ENCODE measurements at regions not wholly inside any gene's neighbourhood (a gene's known extent, or its start where the extent isn't known, plus 50 kb on each side); places are given as distances from the start of the nearest gene placed in this dataset.
"Not testable (repeated sequence)": the region's sequence is repeated elsewhere in the genome, so short reads cannot be mapped to it uniquely, and the experiment has no call there.

GRCh38 chr12:97075934-97076630, 169.0 kb downstream of the NEDD1 start (continued):
- TF ChIP-seq ZSCAN18 (tag by site-specific recombination; IDR thresholded peaks at IDR 0.05) (no peak), ZNF610 (tag by site-specific recombination; IDR thresholded peaks at IDR 0.05; ENCODE audit: borderline replicate concordance) (no peak), KLF1 (tag by site-specific recombination; IDR thresholded peaks at IDR 0.05) (no peak), SCRT2 (tag by site-specific recombination; IDR thresholded peaks at IDR 0.05) (no peak)

- CTCF ChIA-PET, result interaction anchor here (0.6 kb wide), 1 partner anchor 35 kb away, joined by 5 read pairs; no protein-coding TSS in a partner anchor
Observed at GRCh38 chr12:97076912-97077311, 169.9 kb downstream of the NEDD1 start.

GRCh38 chr12:97082029-97082428, 175.0 kb downstream of the NEDD1 start:
- ChIA-PET POLR2A (no interaction called here), CTCF (interaction anchor here (0.6 kb wide), 1 partner anchor 1621 kb away, joined by 4 read pairs; no protein-coding TSS in a partner anchor)
- Histone ChIP-seq H3K36me3 (ENCODE audit: control insufficient read depth in 2 of 2, insufficient read depth in 1 of 2, low read length in 2 of 2) (no peaks in the 10 kb centered on the region), H3K4me3 (ENCODE audit: low read depth, low read length) (no peak overlapping the region), H3K27ac (ENCODE audit: extremely low read depth, low read depth, low read length) (no peak overlapping the region), H3K4me1 (ENCODE audit: control insufficient read depth, insufficient read depth, low read length) (no peaks in the 10 kb centered on the region), H3K9me3 (ENCODE audit: control insufficient read depth, insufficient read depth, low read depth, low read length) (no peaks in the 10 kb centered on the region)
- TF ChIP-seq HIC1 (tag by site-specific recombination; IDR thresholded peaks at IDR 0.05), result no peak
- no peak for TF ChIP-seq ZBTB21 (tag by site-specific recombination; IDR thresholded peaks at IDR 0.05)
- no peak for TF ChIP-seq ZNF157 (tag by site-specific recombination; IDR thresholded peaks at IDR 0.05)
- no peak for TF ChIP-seq SCRT1 (tag by site-specific recombination; IDR thresholded peaks at IDR 0.05; ENCODE audit: borderline replicate concordance)
- TF ChIP-seq ZFHX2 (tag by site-specific recombination; conservative IDR thresholded peaks at IDR 0.05), result no peak
- no peak for TF ChIP-seq GLI2 (tag by site-specific recombination; IDR thresholded peaks at IDR 0.05; ENCODE audit: borderline replicate concordance, low read depth)
- TF ChIP-seq ZNF19 (tag by site-specific recombination; IDR thresholded peaks at IDR 0.05; ENCODE audit: low read depth), result no peak
- TF ChIP-seq ZNF16 (tag by site-specific recombination; IDR thresholded peaks at IDR 0.05; ENCODE audit: low read depth), result no peak
- TF ChIP-seq KLF7 (tag by site-specific recombination; IDR thresholded peaks at IDR 0.05; ENCODE audit: borderline replicate concordance), result no peak
- no peak for TF ChIP-seq ZNF433 (tag by site-specific recombination; IDR thresholded peaks at IDR 0.05; ENCODE audit: low read depth)

More at GRCh38 chr12:97076912-97077311, 169.9 kb downstream of the NEDD1 start:
- H3K36me3 ChIP-seq (ENCODE audit: control insufficient read depth in 2 of 2, insufficient read depth in 1 of 2, low read length in 2 of 2); H3K27ac ChIP-seq (ENCODE audit: extremely low read depth, low read depth, low read length); H3K4me3 ChIP-seq (ENCODE audit: low read depth, low read length); H3K4me1 ChIP-seq (ENCODE audit: control insufficient read depth, insufficient read depth, low read length); H3K9me3 ChIP-seq (ENCODE audit: control insufficient read depth, insufficient read depth, low read depth, low read length): not testable (repeated sequence)
- POLR2A ChIA-PET, result interaction anchor here (0.6 kb wide), 1 partner anchor 12 kb away, joined by 3 read pairs; no protein-coding TSS in a partner anchor

- Histone ChIP-seq H3K4me1 (ENCODE audit: control insufficient read depth, insufficient read depth, low read length) (no peaks in the 10 kb centered on the region), H3K4me3 (ENCODE audit: low read depth, low read length) (no peak overlapping the region), H3K27ac (ENCODE audit: extremely low read depth, low read depth, low read length) (no peak overlapping the region), H3K36me3 (ENCODE audit: control insufficient read depth in 2 of 2, insufficient read depth in 1 of 2, low read length in 2 of 2) (no peaks in the 10 kb centered on the region), H3K9me3 (ENCODE audit: control insufficient read depth, insufficient read depth, low read depth, low read length) (no peaks in the 10 kb centered on the region)
- POLR2A ChIA-PET, result no interaction called here
- TF ChIP-seq ZNF792 (tag by site-specific recombination; IDR thresholded peaks at IDR 0.05) (no peak), ZNF843 (tag by site-specific recombination; IDR thresholded peaks at IDR 0.05) (no peak), ZNF174 (tag by site-specific recombination; IDR thresholded peaks at IDR 0.05) (no peak), ZNF140 (tag by site-specific recombination; IDR thresholded peaks at IDR 0.05) (no peak), SCRT1 (tag by site-specific recombination; IDR thresholded peaks at IDR 0.05; ENCODE audit: borderline replicate concordance) (no peak), ZNF132 (tag by site-specific recombination; IDR thresholded peaks at IDR 0.05; ENCODE audit: borderline replicate concordance) (no peak), ZNF19 (tag by site-specific recombination; IDR thresholded peaks at IDR 0.05; ENCODE audit: low read depth) (no peak), PRDM10 (tag by site-specific recombination; IDR thresholded peaks at IDR 0.05) (no peak), HOXA7 (CRISPR knock-in tag; IDR thresholded peaks at IDR 0.05; ENCODE audit: borderline replicate concordance) (no peak), ZNF600 (tag by site-specific recombination; IDR thresholded peaks at IDR 0.05) (no peak)
- CTCF ChIA-PET, result no interaction called here
Observed at GRCh38 chr12:97093187-97093683, 186.2 kb downstream of the NEDD1 start.
